ENCODE measurements at regions not wholly inside any gene's neighbourhood (a gene's known extent, or its start where the extent isn't known, plus 50 kb on each side); places are given as distances from the start of the nearest gene placed in this dataset.

- TF ChIP-seq ZNF592 (IDR thresholded peaks at IDR 0.05), result no peak
- TF ChIP-seq, protein P1, sequence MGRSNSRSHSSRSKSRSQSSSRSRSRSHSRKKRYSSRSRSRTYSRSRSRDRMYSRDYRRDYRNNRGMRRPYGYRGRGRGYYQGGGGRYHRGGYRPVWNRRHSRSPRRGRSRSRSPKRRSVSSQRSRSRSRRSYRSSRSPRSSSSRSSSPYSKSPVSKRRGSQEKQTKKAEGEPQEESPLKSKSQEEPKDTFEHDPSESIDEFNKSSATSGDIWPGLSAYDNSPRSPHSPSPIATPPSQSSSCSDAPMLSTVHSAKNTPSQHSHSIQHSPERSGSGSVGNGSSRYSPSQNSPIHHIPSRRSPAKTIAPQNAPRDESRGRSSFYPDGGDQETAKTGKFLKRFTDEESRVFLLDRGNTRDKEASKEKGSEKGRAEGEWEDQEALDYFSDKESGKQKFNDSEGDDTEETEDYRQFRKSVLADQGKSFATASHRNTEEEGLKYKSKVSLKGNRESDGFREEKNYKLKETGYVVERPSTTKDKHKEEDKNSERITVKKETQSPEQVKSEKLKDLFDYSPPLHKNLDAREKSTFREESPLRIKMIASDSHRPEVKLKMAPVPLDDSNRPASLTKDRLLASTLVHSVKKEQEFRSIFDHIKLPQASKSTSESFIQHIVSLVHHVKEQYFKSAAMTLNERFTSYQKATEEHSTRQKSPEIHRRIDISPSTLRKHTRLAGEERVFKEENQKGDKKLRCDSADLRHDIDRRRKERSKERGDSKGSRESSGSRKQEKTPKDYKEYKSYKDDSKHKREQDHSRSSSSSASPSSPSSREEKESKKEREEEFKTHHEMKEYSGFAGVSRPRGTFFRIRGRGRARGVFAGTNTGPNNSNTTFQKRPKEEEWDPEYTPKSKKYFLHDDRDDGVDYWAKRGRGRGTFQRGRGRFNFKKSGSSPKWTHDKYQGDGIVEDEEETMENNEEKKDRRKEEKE (IDR thresholded peaks at IDR 0.05), result no peak
Observed at GRCh38 chr6:48866682-48867081, 596.4 kb downstream of the MMUT start (continued).

DNA sequence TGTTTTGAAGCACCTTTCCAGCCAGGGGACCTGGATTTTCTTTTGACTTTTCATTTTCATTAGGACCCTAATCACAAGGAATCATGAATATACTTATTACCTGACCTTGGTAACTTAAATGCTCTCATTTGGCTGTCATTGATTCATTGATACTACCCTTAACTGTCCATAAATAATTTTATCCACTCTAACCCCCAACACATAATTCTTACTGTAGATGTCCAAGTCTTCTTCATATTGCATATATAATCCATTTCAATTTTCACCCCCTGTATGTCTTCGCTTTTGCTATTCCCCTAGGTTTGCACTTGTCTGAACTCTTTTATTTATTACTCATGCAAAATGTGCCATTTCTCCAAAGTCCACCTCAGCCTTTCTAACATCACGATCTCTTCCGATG is 602.9 kb downstream of the MMUT start:
- no peaks in the 10 kb centered on the region for H3K79me2 ChIP-seq (ENCODE audit: control insufficient read depth, insufficient read depth, low read length)
- ChIA-PET SMC1A (ENCODE audit: uncharacterized antibody, unreplicated experiment) (no interaction called here), CTCF (no interaction called here), POLR2A (no interaction called here), RAD21 (ENCODE audit: unreplicated experiment) (no interaction called here)
- ATAC-seq (no peak), FAIRE-seq (no peak), DNase-seq (ENCODE audit: low read depth, low spot score) (no peak)
- intact Hi-C loops (cut with micrococcal nuclease; ENCODE audit: unreplicated experiment) (no loop called here), in situ Hi-C loops (cut with MboI) (no loop called here)
- H3K4me2 ChIP-seq (ENCODE audit: control insufficient read depth, insufficient read depth), result no peak overlapping the region
- H4K20me1 ChIP-seq (ENCODE audit: control insufficient read depth, insufficient read depth), result no peaks in the 10 kb centered on the region
- no peak overlapping the region for H3K9ac ChIP-seq (ENCODE audit: control insufficient read depth, insufficient read depth, low read length)
- H3K27ac ChIP-seq (ENCODE audit: control insufficient read depth, insufficient read depth), result no peak overlapping the region
- H3K4me1 ChIP-seq (ENCODE audit: control insufficient read depth, insufficient read depth, low read length), result no peaks in the 10 kb centered on the region
- 64% methylated on average over 3 of the region's 3 CpGs for WGBS (ENCODE audit: insufficient coverage, insufficient replicate concordance, low lambda C conversion rate, missing lambda C conversion rate)
- no peaks in the 10 kb centered on the region for H3K9me3 ChIP-seq (replicated peaks; ENCODE audit: control insufficient read depth, insufficient read depth, low read length)
- H3K27me3 ChIP-seq (replicated peaks in 1 of 2; ENCODE audit: control insufficient read depth in 2 of 2, insufficient read depth in 2 of 2, low read length in 1 of 2), result no peaks in the 10 kb centered on the region
- BruUV-seq (replicated peaks), result no TSS peak
- no peak overlapping the region for H2AFZ ChIP-seq (ENCODE audit: control insufficient read depth, low read depth, low read length)
- TF ChIP-seq ZNF24 (IDR thresholded peaks at IDR 0.05) (no peak), NR2C2 (IDR thresholded peaks at IDR 0.05; ENCODE audit: borderline replicate concordance, control insufficient read depth, insufficient read length, low read depth) (no peak), SREBF2 (IDR thresholded peaks at IDR 0.05; ENCODE audit: low read length) (no peak), SMC3 (IDR thresholded peaks at IDR 0.05; ENCODE audit: borderline replicate concordance, low read length) (no peak), FOXK2 (IDR thresholded peaks at IDR 0.05) (no peak), RB1 (IDR thresholded peaks at IDR 0.05; ENCODE audit: borderline replicate concordance) (no peak), MTA2 (IDR thresholded peaks at IDR 0.05; ENCODE audit: low read depth) (no peak), EZH2 (IDR thresholded peaks at IDR 0.05; ENCODE audit: borderline replicate concordance, control insufficient read depth, low read depth, low read length) (no peak)
- H3K36me3 ChIP-seq (ENCODE audit: control insufficient read depth in 2 of 2, insufficient read depth in 2 of 2, low read length in 1 of 2), result no peaks in the 10 kb centered on the region
- H3K4me3 ChIP-seq, result no peak overlapping the region

All from GM12878 (cell line).